GM12865 (cell line): ENCODE measurements at regions not wholly inside any gene's neighbourhood (a gene's known extent, or its start where the extent isn't known, plus 50 kb on each side); places are given as distances from the start of the nearest gene placed in this dataset.

Experiments used
- DNase-seq: peaks from one replicate; pipeline ENCODE4 v3.0.0; 2010; ENCODE audit warnings: low read depth
- H3K4me3 ChIP-seq: 2 replicates; pipeline ENCODE4 v1.5.1; 2011; ENCODE audit warnings: mild to moderate bottlenecking, low read depth, low read length, control low read depth
- CTCF ChIP-seq: IDR thresholded peaks from 2 replicates; pipeline ENCODE4 v1.5.1; 2011; ENCODE audit warnings: low read length, control low read depth, low read depth, inconsistent platforms; ENCODE audit not compliant: insufficient read depth; ENCODE audit errors: missing control alignments

GRCh38 chr3:107142786-107143575, 234.3 kb upstream of the CCDC54 start:
- no peak overlapping the region for H3K4me3 ChIP-seq
- no peak for DNase-seq
- no peak for TF ChIP-seq CTCF

- DNase-seq, result no peak
- no peak for TF ChIP-seq CTCF
- no peak overlapping the region for H3K4me3 ChIP-seq
Observed at GRCh38 chr3:107150675-107151074, 226.6 kb upstream of the CCDC54 start.

- no peak for TF ChIP-seq CTCF
- no peak overlapping the region for H3K4me3 ChIP-seq
- no peak for DNase-seq
Observed at GRCh38 chr3:107153981-107154380, 223.3 kb upstream of the CCDC54 start.

- DNase-seq, result no peak
- TF ChIP-seq CTCF, result no peak
- no peak overlapping the region for H3K4me3 ChIP-seq
Observed at GRCh38 chr3:107172411-107172810, 204.8 kb upstream of the CCDC54 start.

- no peak for DNase-seq
- no peak for TF ChIP-seq CTCF
- no peak overlapping the region for H3K4me3 ChIP-seq
Observed at GRCh38 chr3:107184375-107184774, 192.9 kb upstream of the CCDC54 start.

GRCh38 chr3:107188262-107188661, 189.0 kb upstream of the CCDC54 start:
- H3K4me3 ChIP-seq, result no peak overlapping the region
- TF ChIP-seq CTCF, result no peak
- DNase-seq, result no peak
